ENCODE measurements at regions not wholly inside any gene's neighbourhood (a gene's known extent, or its start where the extent isn't known, plus 50 kb on each side); places are given as distances from the start of the nearest gene placed in this dataset.
"Not testable (repeated sequence)": the region's sequence is repeated elsewhere in the genome, so short reads cannot be mapped to it uniquely, and the experiment has no call there.

- no peaks in the 10 kb centered on the region for H4K20me1 ChIP-seq
- TF ChIP-seq Cebpa-rat (IDR thresholded peaks at IDR 0.05): no peak
- H3K36me3 ChIP-seq: no peaks in the 10 kb centered on the region
- no peaks in the 10 kb centered on the region for H3K9me3 ChIP-seq
- no peaks in the 10 kb centered on the region for H3K27me3 ChIP-seq
- H3K9ac ChIP-seq: no peak overlapping the region
- no peak overlapping the region for H3K27ac ChIP-seq
- H3K4me1 ChIP-seq: peaks cover 8% of the 10 kb centered on the region
- H3K4me2 ChIP-seq: no peak overlapping the region
- no peak overlapping the region for H3K4me3 ChIP-seq
These were observed 893.0 kb downstream of the DSC3 start for GRCh38 chr18:30149585-30149984.

- no peaks in the 10 kb centered on the region for H4K20me1 ChIP-seq
- peaks cover 18% of the 10 kb centered on the region for H3K9me3 ChIP-seq
- H3K4me3 ChIP-seq: no peak overlapping the region
- no peaks in the 10 kb centered on the region for H3K36me3 ChIP-seq
- TF ChIP-seq Cebpa-rat (IDR thresholded peaks at IDR 0.05): no peak
- peaks cover 19% of the 10 kb centered on the region for H3K4me1 ChIP-seq
- H3K27ac ChIP-seq: no peak overlapping the region
- H3K9ac ChIP-seq: no peak overlapping the region
- no peak overlapping the region for H3K4me2 ChIP-seq
- no peaks in the 10 kb centered on the region for H3K27me3 ChIP-seq
These were observed 899.7 kb downstream of the DSC3 start for GRCh38 chr18:30142870-30143269.

- Histone ChIP-seq H3K36me3 (no peaks in the 10 kb centered on the region), H3K4me3 (no peak overlapping the region), H3K27me3 (no peaks in the 10 kb centered on the region), H3K4me2 (no peak overlapping the region), H3K4me1 (peaks cover 19% of the 10 kb centered on the region), H3K9ac (no peak overlapping the region), H4K20me1 (no peaks in the 10 kb centered on the region), H3K27ac (no peak overlapping the region), H3K9me3 (peaks cover 18% of the 10 kb centered on the region)
- TF ChIP-seq Cebpa-rat (IDR thresholded peaks at IDR 0.05): no peak
These were observed 900.3 kb downstream of the DSC3 start for GRCh38 chr18:30142248-30142647.

- H3K9me3 ChIP-seq: peaks cover 18% of the 10 kb centered on the region
- not testable (repeated sequence) for H3K36me3 ChIP-seq, H3K9ac ChIP-seq, H3K4me3 ChIP-seq, H3K4me2 ChIP-seq, H3K27me3 ChIP-seq, H3K27ac ChIP-seq, H4K20me1 ChIP-seq
- peaks cover 19% of the 10 kb centered on the region for H3K4me1 ChIP-seq
These were observed 901.0 kb downstream of the DSC3 start for GRCh38 chr18:30141506-30141905.

GRCh38 chr18:30139631-30140287 is 902.8 kb downstream of the DSC3 start:
- H3K27ac ChIP-seq: no peak overlapping the region
- H3K4me2 ChIP-seq: no peak overlapping the region
- peaks cover 13% of the 10 kb centered on the region for H3K4me1 ChIP-seq
- no peaks in the 10 kb centered on the region for H3K36me3 ChIP-seq
- H3K27me3 ChIP-seq: no peaks in the 10 kb centered on the region
- no peak overlapping the region for H3K9ac ChIP-seq
- peaks cover 18% of the 10 kb centered on the region for H3K9me3 ChIP-seq
- no peaks in the 10 kb centered on the region for H4K20me1 ChIP-seq
- no peak for TF ChIP-seq Cebpa-rat (IDR thresholded peaks at IDR 0.05)
- no peak overlapping the region for H3K4me3 ChIP-seq

GRCh38 chr18:30135938-30136337 is 906.6 kb downstream of the DSC3 start:
- no peak for TF ChIP-seq Cebpa-rat (IDR thresholded peaks at IDR 0.05)
- H3K9ac ChIP-seq: no peak overlapping the region
- H3K4me1 ChIP-seq: no peaks in the 10 kb centered on the region
- H3K36me3 ChIP-seq: no peaks in the 10 kb centered on the region
- peaks cover 16% of the 10 kb centered on the region for H3K9me3 ChIP-seq
- no peak overlapping the region for H3K4me3 ChIP-seq
- no peak overlapping the region for H3K27ac ChIP-seq
- H3K27me3 ChIP-seq: no peaks in the 10 kb centered on the region
- no peak overlapping the region for H3K4me2 ChIP-seq
- H4K20me1 ChIP-seq: no peaks in the 10 kb centered on the region

- Histone ChIP-seq H3K27me3 (no peaks in the 10 kb centered on the region), H3K4me3 (no peak overlapping the region), H3K36me3 (no peaks in the 10 kb centered on the region), H3K4me2 (no peak overlapping the region), H3K9me3 (peaks cover 9% of the 10 kb centered on the region; the same call in 1 of the 2 replicates), H4K20me1 (no peaks in the 10 kb centered on the region), H3K27ac (no peak overlapping the region), H3K9ac (no peak overlapping the region), H3K4me1 (no peaks in the 10 kb centered on the region)
- TF ChIP-seq Cebpa-rat (IDR thresholded peaks at IDR 0.05): no peak
These were observed 908.5 kb downstream of the DSC3 start for GRCh38 chr18:30134020-30134419.

- Histone ChIP-seq H4K20me1 (no peaks in the 10 kb centered on the region), H3K4me1 (no peaks in the 10 kb centered on the region), H3K4me3 (no peak overlapping the region), H3K27me3 (no peaks in the 10 kb centered on the region), H3K27ac (no peak overlapping the region), H3K4me2 (no peak overlapping the region), H3K9me3 (peaks cover 9% of the 10 kb centered on the region; the same call in 1 of the 2 replicates), H3K9ac (no peak overlapping the region), H3K36me3 (no peaks in the 10 kb centered on the region)
- TF ChIP-seq Cebpa-rat (IDR thresholded peaks at IDR 0.05): no peak
These were observed 909.6 kb downstream of the DSC3 start for GRCh38 chr18:30132959-30133358.

GRCh38 chr18:30121397-30121796 is 921.1 kb downstream of the DSC3 start:
- Histone ChIP-seq H3K36me3 (no peaks in the 10 kb centered on the region), H3K27ac (no peak overlapping the region), H3K9me3 (no peaks in the 10 kb centered on the region), H3K4me3 (no peak overlapping the region), H3K4me2 (no peak overlapping the region), H3K27me3 (no peaks in the 10 kb centered on the region), H3K4me1 (no peaks in the 10 kb centered on the region), H4K20me1 (no peaks in the 10 kb centered on the region), H3K9ac (no peak overlapping the region)
- TF ChIP-seq Cebpa-rat (IDR thresholded peaks at IDR 0.05): no peak

GRCh38 chr18:30113454-30113853 is 929.1 kb downstream of the DSC3 start:
- no peak overlapping the region for H3K9ac ChIP-seq
- no peaks in the 10 kb centered on the region for H4K20me1 ChIP-seq
- H3K27me3 ChIP-seq: no peaks in the 10 kb centered on the region
- no peak overlapping the region for H3K4me3 ChIP-seq
- H3K36me3 ChIP-seq: no peaks in the 10 kb centered on the region
- H3K27ac ChIP-seq: no peak overlapping the region
- H3K4me1 ChIP-seq: no peaks in the 10 kb centered on the region
- H3K4me2 ChIP-seq: no peak overlapping the region
- no peaks in the 10 kb centered on the region for H3K9me3 ChIP-seq
- no peak for TF ChIP-seq Cebpa-rat (IDR thresholded peaks at IDR 0.05)

- no peaks in the 10 kb centered on the region for H3K27me3 ChIP-seq
- no peak overlapping the region for H3K4me3 ChIP-seq
- no peak overlapping the region for H3K27ac ChIP-seq
- no peaks in the 10 kb centered on the region for H3K4me1 ChIP-seq
- H3K9me3 ChIP-seq: no peaks in the 10 kb centered on the region
- no peak for TF ChIP-seq Cebpa-rat (IDR thresholded peaks at IDR 0.05)
- no peak overlapping the region for H3K4me2 ChIP-seq
- no peaks in the 10 kb centered on the region for H3K36me3 ChIP-seq
- no peaks in the 10 kb centered on the region for H4K20me1 ChIP-seq
- H3K9ac ChIP-seq: no peak overlapping the region
These were observed 936.2 kb downstream of the DSC3 start for GRCh38 chr18:30106356-30106755.
